ENCODE measurements at regions not wholly inside any gene's neighbourhood (a gene's known extent, or its start where the extent isn't known, plus 50 kb on each side); places are given as distances from the start of the nearest gene placed in this dataset.
A peak's percentile ranks its signal among the peaks of the same experiment; 100 is the strongest.

DNA sequence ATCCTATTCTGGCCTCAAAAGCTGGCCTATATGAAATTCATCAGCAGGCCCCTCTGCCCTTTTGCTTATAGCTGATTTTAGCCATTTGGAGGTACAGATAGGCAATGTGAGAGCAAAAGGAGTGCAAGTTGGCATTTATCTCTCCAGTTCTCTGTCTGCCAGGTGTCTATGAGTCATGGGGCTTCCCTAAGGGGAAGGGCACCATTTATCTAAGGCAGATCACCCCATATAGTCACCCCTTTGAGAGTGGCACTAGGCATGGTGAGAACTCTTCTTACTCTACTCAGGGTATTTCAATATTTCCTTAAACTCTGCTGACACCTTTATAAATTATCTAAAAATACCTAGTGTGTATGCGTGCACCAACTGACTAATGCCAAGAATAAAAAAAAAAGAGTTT, 314.7 kb upstream of the CDH6 start:
- no peaks in the 10 kb centered on the region for H3K27me3 Mint-ChIP-seq
- no peaks in the 10 kb centered on the region for H3K4me1 Mint-ChIP-seq
- DNase-seq (no peak), ATAC-seq (no peak)
- POLR2A ChIA-PET = no interaction called here
- H3K9me3 Mint-ChIP-seq = peaks cover 0 to 10% (median 4%) of the 10 kb centered on the region in 9 donors
- no peaks in the 10 kb centered on the region for H3K36me3 Mint-ChIP-seq
- H3K4me3 Mint-ChIP-seq = no peak overlapping the region
- no peak overlapping the region for H3K27ac Mint-ChIP-seq

GRCh38 chr5:30878296-30878695, 315.2 kb upstream of the CDH6 start:
- ATAC-seq = no peak
- H3K4me3 Mint-ChIP-seq = no peak overlapping the region
- no peaks in the 10 kb centered on the region for H3K27me3 Mint-ChIP-seq

DNA sequence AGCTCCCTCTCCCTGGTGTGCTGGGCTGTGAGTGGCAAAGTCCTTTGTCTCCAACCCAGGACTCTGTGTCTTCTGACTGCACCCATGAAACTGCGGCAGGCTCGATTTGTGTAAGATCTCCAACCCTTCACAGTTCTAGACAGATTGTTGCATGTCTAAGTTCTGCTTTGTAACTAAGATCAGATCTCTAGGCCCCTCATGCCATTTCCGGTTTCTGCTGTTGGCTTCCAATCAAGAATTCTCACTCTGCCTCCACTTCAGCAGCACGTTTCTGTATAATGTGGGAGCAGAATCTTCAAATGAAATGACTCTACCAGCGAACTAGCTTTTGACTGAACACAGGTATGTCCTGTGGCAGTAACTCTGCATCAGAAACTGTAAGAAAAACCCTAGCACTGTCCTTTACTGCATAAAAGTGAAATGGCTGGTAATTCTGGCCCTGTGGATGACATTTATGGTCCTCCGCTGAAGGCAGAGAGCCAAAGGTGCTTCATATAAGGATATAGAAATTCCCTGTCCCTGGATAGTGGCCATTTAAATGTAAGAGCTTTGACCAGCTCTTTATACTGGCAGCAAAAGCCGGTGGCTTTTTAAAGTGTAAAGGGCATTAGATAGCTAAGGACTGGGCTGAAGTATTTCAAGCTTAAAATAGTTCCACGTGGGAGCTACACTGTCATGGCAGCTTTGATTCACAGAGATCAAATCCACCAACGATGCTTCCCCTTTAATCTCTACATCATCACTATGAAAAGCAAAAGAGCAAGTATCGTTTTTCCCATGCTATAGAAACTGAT, 319.0 kb upstream of the CDH6 start:
- ATAC-seq (no peak), DNase-seq (no peak)
- H3K27ac Mint-ChIP-seq = no peak overlapping the region
- POLR2A ChIA-PET = no interaction called here
- H3K4me3 Mint-ChIP-seq = no peak overlapping the region
- H3K4me1 Mint-ChIP-seq = no peaks in the 10 kb centered on the region
- peaks cover 0 to 12% (median 4%) of the 10 kb centered on the region in 9 donors for H3K9me3 Mint-ChIP-seq
- H3K36me3 Mint-ChIP-seq = no peaks in the 10 kb centered on the region
- H3K27me3 Mint-ChIP-seq = no peaks in the 10 kb centered on the region

More at GRCh38 chr5:30878296-30878695, 315.2 kb upstream of the CDH6 start:
- POLR2A ChIA-PET = no interaction called here
- peaks cover 0 to 10% (median 4%) of the 10 kb centered on the region in 9 donors for H3K9me3 Mint-ChIP-seq
- H3K36me3 Mint-ChIP-seq = no peaks in the 10 kb centered on the region
- H3K4me1 Mint-ChIP-seq = no peaks in the 10 kb centered on the region
- DNase-seq = no peak
- H3K27ac Mint-ChIP-seq = no peak overlapping the region

- no peak overlapping the region for H3K27ac Mint-ChIP-seq
- no peaks in the 10 kb centered on the region for H3K4me1 Mint-ChIP-seq
- no peaks in the 10 kb centered on the region for H3K27me3 Mint-ChIP-seq
- no peak for ATAC-seq
- no peak for DNase-seq
- no peaks in the 10 kb centered on the region for H3K36me3 Mint-ChIP-seq
- H3K4me3 Mint-ChIP-seq = no peak overlapping the region
- peaks cover 0 to 10% (median 2%) of the 10 kb centered on the region in 9 donors for H3K9me3 Mint-ChIP-seq
- POLR2A ChIA-PET = no interaction called here
These were observed 322.3 kb upstream of the CDH6 start for GRCh38 chr5:30871196-30871595.

DNA sequence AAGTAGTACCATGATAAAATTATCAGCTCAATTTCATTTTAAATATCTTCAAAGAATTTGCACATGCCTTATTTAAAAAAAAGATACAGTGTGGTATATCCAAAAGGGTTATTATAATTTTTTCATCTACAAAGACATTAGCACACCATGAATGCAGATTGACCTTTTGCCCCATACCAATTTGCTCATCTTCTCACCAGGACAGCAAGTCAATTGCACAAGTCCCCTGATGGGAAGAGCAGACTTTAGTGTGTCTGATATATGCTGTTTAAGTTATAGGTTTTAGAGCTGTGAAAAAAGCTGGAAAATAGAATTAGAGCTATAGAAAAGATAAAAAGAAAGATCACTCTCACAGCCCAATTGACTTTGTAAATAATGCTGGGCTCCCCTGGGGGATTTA, 325.8 kb upstream of the CDH6 start:
- Mint-ChIP-seq H3K4me1 (no peaks in the 10 kb centered on the region), H3K36me3 (no peaks in the 10 kb centered on the region), H3K4me3 (no peak overlapping the region), H3K9me3 (peaks cover 2 to 27% (median 7%) of the 10 kb centered on the region in 9 donors), H3K27me3 (no peaks in the 10 kb centered on the region), H3K27ac (no peak overlapping the region)
- ATAC-seq (no peak), DNase-seq (no peak)
- POLR2A ChIA-PET = no interaction called here

GRCh38 chr5:30866142-30866541, 327.3 kb upstream of the CDH6 start:
- Mint-ChIP-seq H3K27ac (no peak overlapping the region), H3K4me1 (no peaks in the 10 kb centered on the region), H3K9me3 (peaks cover 2 to 25% (median 4%) of the 10 kb centered on the region in 9 donors), H3K36me3 (no peaks in the 10 kb centered on the region), H3K4me3 (no peak overlapping the region), H3K27me3 (no peaks in the 10 kb centered on the region)
- POLR2A ChIA-PET = no interaction called here
- DNase-seq (no peak), ATAC-seq (no peak)

DNA sequence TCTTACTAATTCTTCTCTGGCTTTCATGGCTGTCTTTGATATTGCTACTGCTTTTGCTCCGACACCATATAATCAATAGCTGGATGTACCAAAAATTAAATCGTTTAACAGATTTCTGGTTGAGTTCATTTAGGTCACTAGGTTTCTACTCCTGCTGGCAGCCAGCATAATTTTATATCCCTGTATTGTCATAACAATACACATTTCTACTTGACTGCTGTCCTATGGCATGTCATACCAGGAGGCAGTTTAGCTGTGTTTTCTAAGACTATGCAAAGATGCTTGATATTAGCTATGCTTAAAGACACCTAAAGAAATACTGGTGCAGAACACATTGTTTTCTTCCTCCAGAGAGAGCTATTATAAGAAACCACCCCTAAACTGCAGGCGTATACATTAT, 337.2 kb upstream of the CDH6 start:
- Mint-ChIP-seq H3K4me1 (no peaks in the 10 kb centered on the region), H3K27me3 (no peaks in the 10 kb centered on the region), H3K4me3 (no peak overlapping the region), H3K27ac (peak overlapping the region in 1 of 10 donors; percentile 10), H3K9me3 (peaks cover 0 to 42% (median 8%) of the 10 kb centered on the region in 9 donors), H3K36me3 (no peaks in the 10 kb centered on the region)
- no peak for DNase-seq
- ATAC-seq = no peak
- POLR2A ChIA-PET = no interaction called here

- Mint-ChIP-seq H3K4me1 (no peaks in the 10 kb centered on the region), H3K27ac (no peak overlapping the region), H3K9me3 (peaks cover 0 to 35% (median 6%) of the 10 kb centered on the region in 9 donors), H3K36me3 (no peaks in the 10 kb centered on the region), H3K4me3 (no peak overlapping the region), H3K27me3 (no peaks in the 10 kb centered on the region)
- ATAC-seq (no peak), DNase-seq (no peak)
- POLR2A ChIA-PET = no interaction called here
These were observed 340.3 kb upstream of the CDH6 start for GRCh38 chr5:30853158-30853557.

DNA sequence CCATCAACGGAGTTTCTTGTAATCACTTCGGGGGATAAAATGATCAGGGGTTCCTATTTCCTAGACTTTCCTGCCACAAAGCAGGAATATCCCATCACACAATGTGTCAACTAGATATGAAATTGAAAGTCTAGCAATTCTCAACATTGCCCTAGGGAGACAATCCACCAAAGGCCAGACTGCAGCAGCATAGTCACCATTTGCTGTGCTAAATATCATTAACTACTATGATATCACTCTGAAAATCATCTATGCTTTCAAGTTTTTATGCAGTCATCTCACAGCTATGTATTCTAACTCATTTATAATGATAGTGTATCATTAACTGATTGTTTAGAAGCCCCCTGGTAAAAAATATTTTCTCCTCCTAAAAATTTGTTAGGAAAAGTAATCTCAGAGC, 342.6 kb upstream of the CDH6 start:
- Mint-ChIP-seq H3K4me3 (no peak overlapping the region), H3K9me3 (peaks cover 0 to 24% (median 3%) of the 10 kb centered on the region in 9 donors), H3K36me3 (no peaks in the 10 kb centered on the region), H3K27ac (no peak overlapping the region), H3K4me1 (no peaks in the 10 kb centered on the region), H3K27me3 (no peaks in the 10 kb centered on the region)
- DNase-seq (no peak), ATAC-seq (no peak)
- POLR2A ChIA-PET = no interaction called here

DNA sequence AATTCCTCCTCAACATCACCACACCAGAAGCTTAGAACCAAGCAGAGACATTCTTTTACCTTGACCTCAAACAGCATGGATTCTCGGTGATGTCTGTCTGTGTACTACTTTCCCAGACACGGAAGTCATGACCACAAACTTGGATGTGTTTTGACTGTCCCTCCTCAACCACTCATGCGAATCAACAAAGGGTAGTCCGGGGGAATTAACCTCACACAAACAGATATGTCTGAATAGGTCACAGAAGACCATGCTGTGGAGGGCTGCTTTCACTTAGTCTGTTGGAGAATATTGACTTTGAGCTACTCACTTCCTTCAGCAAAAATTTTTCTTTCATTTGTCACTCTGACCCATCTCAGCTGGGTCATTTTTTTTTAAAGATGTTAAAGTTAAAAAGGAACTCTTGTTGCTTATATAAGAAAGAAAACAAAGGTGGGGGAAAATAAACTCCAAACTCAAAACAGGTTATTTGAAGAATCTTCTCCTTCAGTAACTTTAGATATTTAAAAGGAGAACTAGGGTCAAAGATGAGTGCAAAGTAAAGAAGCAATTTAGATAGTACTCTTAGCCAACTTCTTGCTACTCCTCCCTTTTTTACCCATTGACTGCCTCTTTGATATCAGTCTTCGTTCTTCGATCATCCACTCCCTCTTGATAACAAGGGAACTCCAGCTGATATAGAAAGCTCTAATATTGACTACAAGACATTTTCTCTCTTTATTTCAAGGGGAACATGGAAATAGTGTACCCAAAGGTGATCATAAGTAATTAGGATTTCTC, 343.4 kb upstream of the CDH6 start:
- no peaks in the 10 kb centered on the region for H3K36me3 Mint-ChIP-seq
- DNase-seq (no peak), ATAC-seq (no peak)
- no peak overlapping the region for H3K27ac Mint-ChIP-seq
- peaks cover 0 to 24% (median 3%) of the 10 kb centered on the region in 9 donors for H3K9me3 Mint-ChIP-seq
- no peaks in the 10 kb centered on the region for H3K4me1 Mint-ChIP-seq
- POLR2A ChIA-PET = no interaction called here
- no peaks in the 10 kb centered on the region for H3K27me3 Mint-ChIP-seq
- H3K4me3 Mint-ChIP-seq = no peak overlapping the region

GRCh38 chr5:30846171-30846570, 347.3 kb upstream of the CDH6 start:
- H3K27ac Mint-ChIP-seq = no peak overlapping the region
- H3K4me1 Mint-ChIP-seq = no peaks in the 10 kb centered on the region
- no peak for ATAC-seq
- H3K4me3 Mint-ChIP-seq = no peak overlapping the region
- no peaks in the 10 kb centered on the region for H3K36me3 Mint-ChIP-seq
- H3K9me3 Mint-ChIP-seq = peaks cover 0 to 10% (median 4%) of the 10 kb centered on the region in 9 donors
- no peaks in the 10 kb centered on the region for H3K27me3 Mint-ChIP-seq
- POLR2A ChIA-PET = no interaction called here
- no peak for DNase-seq

GRCh38 chr5:30845194-30845593, 348.3 kb upstream of the CDH6 start:
- Mint-ChIP-seq H3K4me1 (no peaks in the 10 kb centered on the region), H3K27ac (no peak overlapping the region), H3K27me3 (no peaks in the 10 kb centered on the region), H3K36me3 (no peaks in the 10 kb centered on the region), H3K9me3 (peaks cover 0 to 10% (median 2%) of the 10 kb centered on the region in 9 donors), H3K4me3 (no peak overlapping the region)
- POLR2A ChIA-PET = no interaction called here
- ATAC-seq (no peak), DNase-seq (no peak)

DNA sequence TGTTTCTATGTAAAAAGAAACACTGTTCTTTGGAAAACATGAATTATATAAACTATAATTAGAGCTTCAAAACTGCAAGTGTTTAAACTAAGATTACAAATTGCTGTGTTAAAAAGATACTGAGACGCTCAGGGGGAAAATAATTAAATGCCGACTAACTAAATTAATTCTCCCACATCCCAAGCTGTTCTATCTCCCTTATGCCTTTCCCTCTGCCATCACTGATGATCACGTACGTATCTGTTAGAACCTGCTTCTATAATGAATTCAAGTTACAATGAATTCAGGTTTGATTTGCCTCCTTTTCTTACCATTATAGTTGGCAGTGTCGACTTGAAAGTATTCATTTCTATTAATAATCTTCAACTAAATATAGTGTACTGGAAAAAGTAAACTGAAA, 349.9 kb upstream of the CDH6 start:
- no peak for ATAC-seq
- Mint-ChIP-seq H3K4me3 (no peak overlapping the region), H3K9me3 (peaks cover 0 to 10% (median 2%) of the 10 kb centered on the region in 9 donors), H3K27ac (no peak overlapping the region), H3K27me3 (no peaks in the 10 kb centered on the region), H3K36me3 (no peaks in the 10 kb centered on the region), H3K4me1 (no peaks in the 10 kb centered on the region)
- POLR2A ChIA-PET = no interaction called here
- DNase-seq = no peak

Data from naive thymus-derived CD8-positive, alpha-beta T cell (primary cell).